ENCODE measurements at regions not wholly inside any gene's neighbourhood (a gene's known extent, or its start where the extent isn't known, plus 50 kb on each side); places are given as distances from the start of the nearest gene placed in this dataset.

DNA sequence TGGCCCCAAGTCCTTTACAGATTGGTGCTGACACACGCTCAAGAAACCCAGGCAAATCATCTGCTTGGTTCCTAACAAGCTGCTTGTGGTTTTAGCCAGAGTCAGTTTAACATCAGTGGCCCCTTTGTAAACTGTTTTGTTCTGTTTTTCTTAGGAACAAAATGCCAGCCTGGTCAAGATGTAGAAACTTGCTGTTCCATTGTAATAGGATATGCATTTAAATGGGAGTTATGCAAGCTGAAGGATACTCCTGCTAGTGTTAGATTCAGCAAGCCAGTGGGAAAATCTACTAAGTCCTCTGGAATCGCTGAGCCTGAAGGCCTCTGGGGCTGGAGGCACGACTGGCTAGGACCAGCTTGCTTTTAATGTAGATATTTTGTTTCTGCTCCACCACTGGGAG lies 391.1 kb downstream of the TLE4 start:
- TF ChIP-seq CTCF (conservative IDR thresholded peaks at IDR 0.05; ENCODE audit: low read length) = no peak
- TF ChIP-seq EZH2phosphoT487 (IDR thresholded peaks at IDR 0.05; ENCODE audit: borderline replicate concordance) = no peak

All from Loucy (cell line).